Peyer's patch (tissue), 4 donors: ENCODE measurements at regions not wholly inside any gene's neighbourhood (a gene's known extent, or its start where the extent isn't known, plus 50 kb on each side); places are given as distances from the start of the nearest gene placed in this dataset.

Source experiments
- POLR2A ChIP-seq, 2 donors: fragments of 450-650 bp; IDR thresholded peaks; one replicate each; pipeline ENCODE4 v1.5.1; 2017; ENCODE audit warnings: antibody characterized with exemption in 2 of 2, mild to moderate bottlenecking in 2 of 2, moderate library complexity in 2 of 2
- TF ChIP-seq, protein P1 (sequence below), 6 experiments: fragments of 450-650 bp in 4 of 6; fragments of 200-600 bp in 2 of 6; sonication (generic) in 1 of 6; IDR thresholded peaks; one replicate each; pipeline ENCODE4 v1.5.1; 2017 to 2019; ENCODE audit warnings: antibody characterized with exemption in 6 of 6, mild to moderate bottlenecking in 3 of 6, moderate library complexity in 1 of 6

DNA sequence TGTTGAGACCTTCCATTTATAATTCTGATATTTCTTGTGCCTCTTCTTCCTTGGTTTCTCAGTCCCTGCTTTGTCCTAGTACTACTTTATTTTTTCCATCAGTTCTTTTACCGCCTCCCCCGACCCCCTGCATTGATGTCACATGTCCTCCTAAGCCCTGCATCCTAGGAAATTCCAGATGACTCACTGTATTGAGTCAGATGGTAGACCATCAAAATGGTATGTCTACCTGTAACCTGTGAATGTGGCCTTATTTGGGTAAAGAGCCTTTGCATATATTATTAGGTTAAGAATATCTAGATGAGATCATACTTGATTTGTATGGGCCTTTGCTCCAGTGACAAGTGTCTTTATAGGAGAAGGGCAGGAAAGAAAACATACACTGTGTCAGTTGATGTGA is 515.3 kb upstream of the CA10 start:
- TF ChIP-seq, protein P1, sequence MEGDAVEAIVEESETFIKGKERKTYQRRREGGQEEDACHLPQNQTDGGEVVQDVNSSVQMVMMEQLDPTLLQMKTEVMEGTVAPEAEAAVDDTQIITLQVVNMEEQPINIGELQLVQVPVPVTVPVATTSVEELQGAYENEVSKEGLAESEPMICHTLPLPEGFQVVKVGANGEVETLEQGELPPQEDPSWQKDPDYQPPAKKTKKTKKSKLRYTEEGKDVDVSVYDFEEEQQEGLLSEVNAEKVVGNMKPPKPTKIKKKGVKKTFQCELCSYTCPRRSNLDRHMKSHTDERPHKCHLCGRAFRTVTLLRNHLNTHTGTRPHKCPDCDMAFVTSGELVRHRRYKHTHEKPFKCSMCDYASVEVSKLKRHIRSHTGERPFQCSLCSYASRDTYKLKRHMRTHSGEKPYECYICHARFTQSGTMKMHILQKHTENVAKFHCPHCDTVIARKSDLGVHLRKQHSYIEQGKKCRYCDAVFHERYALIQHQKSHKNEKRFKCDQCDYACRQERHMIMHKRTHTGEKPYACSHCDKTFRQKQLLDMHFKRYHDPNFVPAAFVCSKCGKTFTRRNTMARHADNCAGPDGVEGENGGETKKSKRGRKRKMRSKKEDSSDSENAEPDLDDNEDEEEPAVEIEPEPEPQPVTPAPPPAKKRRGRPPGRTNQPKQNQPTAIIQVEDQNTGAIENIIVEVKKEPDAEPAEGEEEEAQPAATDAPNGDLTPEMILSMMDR (IDR thresholded peaks at IDR 0.05) = no peak
- TF ChIP-seq POLR2A (IDR thresholded peaks at IDR 0.05) = no peak
